GM21619 (cell line): ENCODE measurements at regions not wholly inside any gene's neighbourhood (a gene's known extent, or its start where the extent isn't known, plus 50 kb on each side); places are given as distances from the start of the nearest gene placed in this dataset.

Experiments used
- ATAC-seq: cut with Tn5 transposase; IDR thresholded peaks from one replicate; pipeline ENCODE4 v1.9.1; 2021; ENCODE audit not compliant: unreplicated experiment

GRCh38 chr4:32455231-32455630 is 1735.1 kb downstream of the PCDH7 start:
- ATAC-seq, result no peak

GRCh38 chr4:32460972-32461371 is 1740.8 kb downstream of the PCDH7 start:
- ATAC-seq, result no peak

GRCh38 chr4:32462944-32463343 is 1742.8 kb downstream of the PCDH7 start:
- ATAC-seq, result no peak

- no peak for ATAC-seq
These were observed 1750.0 kb downstream of the PCDH7 start for GRCh38 chr4:32470087-32470585.

- ATAC-seq, result no peak
These were observed 1752.7 kb downstream of the PCDH7 start for GRCh38 chr4:32472918-32473317.

GRCh38 chr4:32475710-32476109 is 1755.5 kb downstream of the PCDH7 start:
- no peak for ATAC-seq

GRCh38 chr4:32477518-32477917 is 1757.3 kb downstream of the PCDH7 start:
- ATAC-seq, result no peak

- ATAC-seq, result no peak
These were observed 1765.8 kb downstream of the PCDH7 start for GRCh38 chr4:32485956-32486355.

GRCh38 chr4:32488690-32489089 is 1768.5 kb downstream of the PCDH7 start:
- ATAC-seq, result no peak

- ATAC-seq, result no peak
These were observed 1779.0 kb downstream of the PCDH7 start for GRCh38 chr4:32499171-32499570.

- ATAC-seq, result no peak
These were observed 1783.1 kb downstream of the PCDH7 start for GRCh38 chr4:32503241-32503640.

GRCh38 chr4:32506067-32506466 is 1785.9 kb downstream of the PCDH7 start:
- ATAC-seq, result no peak

GRCh38 chr4:32519060-32519459 is 1798.9 kb downstream of the PCDH7 start:
- ATAC-seq, result no peak

- no peak for ATAC-seq
These were observed 1805.3 kb downstream of the PCDH7 start for GRCh38 chr4:32525420-32525819.

- no peak for ATAC-seq
These were observed 1824.7 kb downstream of the PCDH7 start for GRCh38 chr4:32544846-32545245.

GRCh38 chr4:32551943-32552342 is 1831.8 kb downstream of the PCDH7 start:
- ATAC-seq, result no peak

- no peak for ATAC-seq
These were observed 1840.1 kb downstream of the PCDH7 start for GRCh38 chr4:32560306-32560705.

GRCh38 chr4:32562010-32562409 is 1841.8 kb downstream of the PCDH7 start:
- ATAC-seq, result no peak

- no peak for ATAC-seq
These were observed 1844.5 kb downstream of the PCDH7 start for GRCh38 chr4:32564626-32565025.

- no peak for ATAC-seq
These were observed 1849.7 kb downstream of the PCDH7 start for GRCh38 chr4:32569861-32570260.

GRCh38 chr4:32572366-32572765 is 1852.2 kb downstream of the PCDH7 start:
- ATAC-seq, result no peak

- no peak for ATAC-seq
These were observed 1854.6 kb downstream of the PCDH7 start for GRCh38 chr4:32574803-32575202.

- no peak for ATAC-seq
These were observed 1868.9 kb downstream of the PCDH7 start for GRCh38 chr4:32589097-32589496.

- ATAC-seq, result no peak
These were observed 1869.7 kb downstream of the PCDH7 start for GRCh38 chr4:32589853-32590252.
